Panc1 (cell line): ENCODE measurements at regions not wholly inside any gene's neighbourhood (a gene's known extent, or its start where the extent isn't known, plus 50 kb on each side); places are given as distances from the start of the nearest gene placed in this dataset.

ENCODE experiments used
- CTCF ChIP-seq: fragments of 450-650 bp; IDR thresholded peaks from 2 replicates; pipeline ENCODE4 v1.5.1; 2017; ENCODE audit warnings: mild to moderate bottlenecking
- POLR2AphosphoS5 ChIP-seq: IDR thresholded peaks from 2 replicates; pipeline ENCODE4 v1.6.1; 2012; ENCODE audit warnings: mild to moderate bottlenecking, low read depth, low read length, moderate library complexity
- REST ChIP-seq, 2 experiments: IDR thresholded peaks; 2 replicates each; pipeline ENCODE4 v1.6.1; 2011 to 2012; ENCODE audit warnings: low read depth in 2 of 2, control low read depth in 1 of 2, low read length in 1 of 2, mild to moderate bottlenecking in 1 of 2, moderate library complexity in 1 of 2; ENCODE audit not compliant: insufficient read depth in 1 of 2
- SIN3A ChIP-seq: IDR thresholded peaks from 2 replicates; pipeline ENCODE4 v1.6.1; 2012; ENCODE audit warnings: low read depth, mild to moderate bottlenecking, low read length, moderate library complexity, borderline replicate concordance; ENCODE audit not compliant: insufficient read depth
- TCF7L2 ChIP-seq: IDR thresholded peaks from 2 replicates; pipeline ENCODE4 v1.6.1; 2011; ENCODE audit warnings: mild to moderate bottlenecking, low read depth, low read length, inconsistent platforms

- no peak for TF ChIP-seq CTCF
- TF ChIP-seq REST (IDR thresholded peaks at IDR 0.05; ENCODE audit: insufficient read depth in 1 of 2, low read depth in 2 of 2, low read length in 1 of 2), result no peak
- TF ChIP-seq POLR2AphosphoS5, result no peak
- no peak for TF ChIP-seq SIN3A
- no peak for TF ChIP-seq TCF7L2
These were observed 143.1 kb upstream of the NUDT4 start for GRCh38 chr12:93234641-93235040.
